HG02973 (cell line): ENCODE measurements at regions not wholly inside any gene's neighbourhood (a gene's known extent, or its start where the extent isn't known, plus 50 kb on each side); places are given as distances from the start of the nearest gene placed in this dataset.
A peak's percentile ranks its signal among the peaks of the same experiment; 100 is the strongest.
"Not testable (repeated sequence)": the region's sequence is repeated elsewhere in the genome, so short reads cannot be mapped to it uniquely, and the experiment has no call there.

Experiments used
- ATAC-seq: cut with Tn5 transposase; IDR thresholded peaks from one replicate; pipeline ENCODE4 v1.9.1; 2021; ENCODE audit warnings: moderate library complexity; ENCODE audit not compliant: unreplicated experiment

GRCh38 chr20:50325215-50325614, 134.6 kb downstream of the CEBPB start:
- no peak for ATAC-seq

GRCh38 chr20:50325651-50326050, 135.0 kb downstream of the CEBPB start:
- no peak for ATAC-seq

GRCh38 chr20:50327666-50328065, 137.0 kb downstream of the CEBPB start:
- no peak for ATAC-seq

GRCh38 chr20:50328222-50328979, 137.8 kb downstream of the CEBPB start:
- no peak for ATAC-seq

GRCh38 chr20:50328996-50329898, 138.6 kb downstream of the CEBPB start:
- ATAC-seq, result no peak

- ATAC-seq, result no peak
Measured at GRCh38 chr20:50329981-50330503, 139.4 kb downstream of the CEBPB start.

- ATAC-seq, result no peak
Measured at GRCh38 chr20:50330504-50331313, 140.1 kb downstream of the CEBPB start.

GRCh38 chr20:50331469-50332363, 141.1 kb downstream of the CEBPB start:
- ATAC-seq, result no peak

- ATAC-seq, result no peak
Measured at GRCh38 chr20:50332491-50332980, 141.9 kb downstream of the CEBPB start.

GRCh38 chr20:50333131-50333670, 142.6 kb downstream of the CEBPB start:
- no peak for ATAC-seq

GRCh38 chr20:50333812-50334211, 143.2 kb downstream of the CEBPB start:
- ATAC-seq, result no peak

- not testable (repeated sequence) for ATAC-seq
Measured at GRCh38 chr20:50334512-50334911, 143.9 kb downstream of the CEBPB start.

GRCh38 chr20:50335105-50335504, 144.5 kb downstream of the CEBPB start:
- no peak for ATAC-seq

- no peak for ATAC-seq
Measured at GRCh38 chr20:50335866-50336265, 145.2 kb downstream of the CEBPB start.

- no peak for ATAC-seq
Measured at GRCh38 chr20:50336661-50337060, 146.0 kb downstream of the CEBPB start.

GRCh38 chr20:50337521-50338466, 147.2 kb downstream of the CEBPB start:
- no peak for ATAC-seq

- ATAC-seq, result peak; percentile 51
Measured at GRCh38 chr20:50338479-50339391, 148.1 kb downstream of the CEBPB start.
